Testis (tissue), 2 donors: ENCODE measurements at regions not wholly inside any gene's neighbourhood (a gene's known extent, or its start where the extent isn't known, plus 50 kb on each side); places are given as distances from the start of the nearest gene placed in this dataset.

ENCODE experiments used
- DNase-seq: peaks from one replicate; pipeline ENCODE4 v3.0.0-alpha.2; 2019
- H3K27ac ChIP-seq, 2 donors: fragments of 200-600 bp; sonication (generic); one replicate each; pipeline ENCODE4 v1.5.1; 2019
- H3K27me3 ChIP-seq: fragments of 200-600 bp; sonication (generic); one replicate; pipeline ENCODE4 v1.5.1; 2019
- H3K36me3 ChIP-seq: fragments of 200-600 bp; sonication (generic); one replicate; pipeline ENCODE4 v1.5.1; 2017; ENCODE audit warnings: low read depth; ENCODE audit errors: missing control alignments
- H3K4me1 ChIP-seq: fragments of 200-600 bp; sonication (generic); one replicate; pipeline ENCODE4 v1.5.1; 2019
- H3K4me3 ChIP-seq, 2 donors: fragments of 200-600 bp; sonication (generic); one replicate each; pipeline ENCODE4 v1.5.1; 2017 to 2019
- H3K9me3 ChIP-seq: fragments of 200-600 bp; sonication (generic); one replicate; pipeline ENCODE4 v1.5.1; 2017
- POLR2A ChIP-seq: fragments of 450-650 bp; IDR thresholded peaks from one replicate; pipeline ENCODE4 v1.6.1; 2017; ENCODE audit warnings: antibody characterized with exemption, mild to moderate bottlenecking, moderate library complexity
- WGBS, 2 donors: methylation state at CpG; one replicate each; pipeline ENCODE4 v1.1.5; 2018; 5-methylcytosine and 5-hydroxymethylcytosine counted together
- intact Hi-C: fragments of 100-400 bp; cut with DNase I; formaldehyde crosslinking; loops from one replicate; pipeline ENCODE4 v1.15.1; 2023; ENCODE audit warnings: low total_unique reads
- TF ChIP-seq, protein P1 (sequence below), 3 experiments: fragments of 450-650 bp in 2 of 3; fragments of 200-600 bp in 1 of 3; sonication (generic) in 1 of 3; IDR thresholded peaks; one replicate each; pipeline ENCODE4 v1.5.1; 2016 to 2019; ENCODE audit warnings: antibody characterized with exemption in 3 of 3, mild to moderate bottlenecking in 2 of 3, moderate library complexity in 1 of 3

DNA sequence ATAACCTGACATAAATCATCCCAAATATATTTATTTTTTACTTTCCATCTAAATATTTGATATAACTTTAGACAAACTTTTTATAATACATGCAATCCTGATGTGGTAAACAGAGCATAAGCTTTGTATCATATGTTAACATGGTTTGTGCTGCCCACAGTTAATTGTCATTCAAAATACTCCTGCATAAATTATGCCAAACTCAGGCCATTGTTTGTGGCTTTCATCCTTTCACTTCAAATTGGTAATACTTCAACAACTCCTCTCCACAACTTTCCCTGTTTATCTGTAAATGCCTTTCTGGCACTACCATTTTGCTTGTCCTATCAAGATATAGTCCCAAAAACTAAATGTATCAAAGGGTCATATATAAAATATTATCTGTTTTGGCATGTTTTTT lies 586.7 kb downstream of the HINT1 start:
- no peaks in the 10 kb centered on the region for H3K9me3 ChIP-seq
- peak overlapping the region in 1 of 2 donors; percentile 20 for H3K4me3 ChIP-seq
- TF ChIP-seq, protein P1, sequence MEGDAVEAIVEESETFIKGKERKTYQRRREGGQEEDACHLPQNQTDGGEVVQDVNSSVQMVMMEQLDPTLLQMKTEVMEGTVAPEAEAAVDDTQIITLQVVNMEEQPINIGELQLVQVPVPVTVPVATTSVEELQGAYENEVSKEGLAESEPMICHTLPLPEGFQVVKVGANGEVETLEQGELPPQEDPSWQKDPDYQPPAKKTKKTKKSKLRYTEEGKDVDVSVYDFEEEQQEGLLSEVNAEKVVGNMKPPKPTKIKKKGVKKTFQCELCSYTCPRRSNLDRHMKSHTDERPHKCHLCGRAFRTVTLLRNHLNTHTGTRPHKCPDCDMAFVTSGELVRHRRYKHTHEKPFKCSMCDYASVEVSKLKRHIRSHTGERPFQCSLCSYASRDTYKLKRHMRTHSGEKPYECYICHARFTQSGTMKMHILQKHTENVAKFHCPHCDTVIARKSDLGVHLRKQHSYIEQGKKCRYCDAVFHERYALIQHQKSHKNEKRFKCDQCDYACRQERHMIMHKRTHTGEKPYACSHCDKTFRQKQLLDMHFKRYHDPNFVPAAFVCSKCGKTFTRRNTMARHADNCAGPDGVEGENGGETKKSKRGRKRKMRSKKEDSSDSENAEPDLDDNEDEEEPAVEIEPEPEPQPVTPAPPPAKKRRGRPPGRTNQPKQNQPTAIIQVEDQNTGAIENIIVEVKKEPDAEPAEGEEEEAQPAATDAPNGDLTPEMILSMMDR (IDR thresholded peaks at IDR 0.05): no peak
- no peak for TF ChIP-seq POLR2A
- H3K36me3 ChIP-seq: no peaks in the 10 kb centered on the region
- H3K27me3 ChIP-seq: no peaks in the 10 kb centered on the region
- H3K4me1 ChIP-seq: no peaks in the 10 kb centered on the region
- H3K27ac ChIP-seq: no peak overlapping the region
- no peak for DNase-seq
- intact Hi-C loops: no loop called here

DNA sequence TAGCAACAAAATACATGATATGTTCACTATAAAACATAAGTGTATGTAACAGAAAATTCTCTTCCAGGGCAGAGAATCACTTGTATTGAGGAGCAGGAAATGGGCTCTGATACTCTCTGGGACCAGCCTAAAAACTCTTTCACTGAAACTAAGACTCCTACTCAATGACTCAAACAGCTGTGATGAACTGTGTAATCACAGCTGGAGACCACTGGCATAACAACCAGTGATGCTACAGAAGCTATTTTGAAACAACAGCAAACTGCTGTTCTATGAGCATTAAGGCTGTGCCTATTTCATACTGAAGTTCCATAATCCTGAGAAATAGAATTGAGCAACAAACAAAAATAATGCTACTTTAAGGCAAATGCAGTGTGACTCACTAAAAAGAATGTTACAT lies 594.0 kb downstream of the HINT1 start:
- Histone ChIP-seq H3K4me1 (no peaks in the 10 kb centered on the region), H3K9me3 (no peaks in the 10 kb centered on the region), H3K36me3 (no peaks in the 10 kb centered on the region), H3K4me3 (no peak overlapping the region), H3K27ac (no peak overlapping the region), H3K27me3 (no peaks in the 10 kb centered on the region)
- TF ChIP-seq, protein P1 (IDR thresholded peaks at IDR 0.05): no peak
- TF ChIP-seq POLR2A: no peak
- intact Hi-C loops: no loop called here
- no peak for DNase-seq

GRCh38 chr5:130568791-130569190 lies 596.3 kb downstream of the HINT1 start:
- H3K9me3 ChIP-seq: no peaks in the 10 kb centered on the region
- H3K4me1 ChIP-seq: no peaks in the 10 kb centered on the region
- no peaks in the 10 kb centered on the region for H3K27me3 ChIP-seq
- TF ChIP-seq, protein P1 (IDR thresholded peaks at IDR 0.05): no peak
- no peak for TF ChIP-seq POLR2A
- no peak overlapping the region for H3K27ac ChIP-seq
- 81 to 84% methylated on average over 1 of the region's 1 CpG for WGBS, 2 donors
- no peak for DNase-seq
- no peak overlapping the region for H3K4me3 ChIP-seq
- intact Hi-C loops: no loop called here
- no peaks in the 10 kb centered on the region for H3K36me3 ChIP-seq

DNA sequence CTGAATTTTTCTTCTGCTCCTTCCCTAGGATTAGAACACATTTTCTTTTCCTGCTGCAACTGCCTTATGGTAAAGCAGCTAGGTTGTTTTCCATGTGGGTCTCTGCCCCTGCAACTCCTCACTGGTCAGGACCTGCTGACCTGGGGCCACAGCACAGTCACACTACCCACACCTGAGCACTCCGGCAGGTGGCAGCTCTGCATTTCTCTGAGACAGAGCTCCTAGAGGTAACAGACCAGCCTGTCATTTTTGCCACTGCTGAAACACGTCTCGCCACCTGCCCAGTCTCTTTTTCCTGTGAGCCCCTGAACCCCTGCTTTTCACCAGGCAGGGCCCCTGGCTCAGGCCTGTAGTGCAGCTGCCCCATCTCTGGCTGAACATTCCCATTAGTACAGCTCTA lies 609.6 kb downstream of the HINT1 start:
- WGBS, 2 donors: 80 to 94% methylated on average over 3 of the region's 3 CpGs
- Histone ChIP-seq H3K27me3 (no peaks in the 10 kb centered on the region), H3K9me3 (no peaks in the 10 kb centered on the region), H3K36me3 (no peaks in the 10 kb centered on the region), H3K27ac (no peak overlapping the region), H3K4me3 (no peak overlapping the region), H3K4me1 (no peaks in the 10 kb centered on the region)
- intact Hi-C loops: no loop called here
- TF ChIP-seq, protein P1 (IDR thresholded peaks at IDR 0.05): no peak
- TF ChIP-seq POLR2A: no peak
- no peak for DNase-seq

GRCh38 chr5:130550562-130550928 lies 614.5 kb downstream of the HINT1 start:
- no peaks in the 10 kb centered on the region for H3K4me1 ChIP-seq
- no peaks in the 10 kb centered on the region for H3K36me3 ChIP-seq
- intact Hi-C loops: no loop called here
- WGBS, 2 donors: 56 to 64% methylated on average over 2 of the region's 2 CpGs
- no peak overlapping the region for H3K4me3 ChIP-seq
- TF ChIP-seq, protein P1 (IDR thresholded peaks at IDR 0.05): no peak
- TF ChIP-seq POLR2A: no peak
- no peak overlapping the region for H3K27ac ChIP-seq
- H3K9me3 ChIP-seq: no peaks in the 10 kb centered on the region
- no peaks in the 10 kb centered on the region for H3K27me3 ChIP-seq
- no peak for DNase-seq
